A549 (cell line): ENCODE measurements at regions not wholly inside any gene's neighbourhood (a gene's known extent, or its start where the extent isn't known, plus 50 kb on each side); places are given as distances from the start of the nearest gene placed in this dataset.

ENCODE experiments used
- ATAC-seq, 2 experiments: fragments of 200-7000 bp in 1 of 2; fragments of >200 bp in 1 of 2; cut with Nextera tagmentation in 1 of 2; cut with Tn5 transposase in 1 of 2; 3 replicates each; pipeline versions ENCODE4 v1.8.0 to v1.9.1; 2018 to 2020; ENCODE audit warnings: mild to moderate bottlenecking in 1 of 2, moderate library complexity in 1 of 2
- CTCF ChIA-PET: fragments of 300-600 bp; sonication (Branson Sonifier 250); formaldehyde crosslinking; extraction: SDS; loops from one replicate; lab custom pipeline; 2021; ENCODE audit warnings: antibody characterized with exemption, inconsistent platforms; lab: Yijun Ruan, JAX
- POLR2A ChIA-PET: fragments of 350-600 bp; formaldehyde crosslinking; extraction: SDS; loops from one replicate; lab custom pipeline; 2021; ENCODE audit warnings: antibody characterized with exemption, inconsistent platforms; lab: Yijun Ruan, JAX
- DNase-seq, 2 experiments: peaks; one replicate each; pipeline versions ENCODE4 v3.0.0 to v3.0.0-alpha.2; 2011 to 2016; ENCODE audit warnings: low read depth in 1 of 2, low spot score in 1 of 2
- FAIRE-seq: peaks from 2 replicates; lab custom pipeline; 2011; peaks lifted over from hg19 to GRCh38; lab: Jason Lieb, UNC
- H3K27ac ChIP-seq, 2 experiments: fragments of >200 bp; sonication (Bioruptor Twin); formaldehyde crosslinking; 3 replicates each; pipeline ENCODE4 v1.5.1; 2016 to 2017
- H3K4me1 ChIP-seq: fragments of >200 bp; sonication (Bioruptor Twin); formaldehyde crosslinking; 3 replicates; pipeline ENCODE4 v1.6.1; 2016
- H3K4me2 ChIP-seq: fragments of >200 bp; sonication (Bioruptor Twin); formaldehyde crosslinking; 3 replicates; pipeline ENCODE4 v1.6.1; 2016
- H3K4me3 ChIP-seq: fragments of >200 bp; sonication (Bioruptor Twin); formaldehyde crosslinking; 3 replicates; pipeline ENCODE4 v1.5.1; 2016
- H3K9me3 ChIP-seq: fragments of >200 bp; sonication (Bioruptor Twin); formaldehyde crosslinking; 3 replicates; pipeline ENCODE4 v1.6.1; 2016
- BCL3 ChIP-seq: fragments of >200 bp; sonication (Bioruptor Twin); formaldehyde crosslinking; IDR thresholded peaks from 3 replicates; pipeline ENCODE4 v1.6.1; 2016
- BHLHE40 ChIP-seq: IDR thresholded peaks from 2 replicates; pipeline ENCODE4 v1.6.1; 2012; ENCODE audit warnings: low read depth, low read length, inconsistent platforms
- CBX8 ChIP-seq: fragments of 200-600 bp; sonication (generic); IDR thresholded peaks from 2 replicates; pipeline ENCODE4 v1.6.1; 2016
- CEBPB ChIP-seq, 2 experiments: fragments of >200 bp in 1 of 2; sonication (Bioruptor Twin) in 1 of 2; formaldehyde crosslinking in 1 of 2; IDR thresholded peaks; 2 replicates each; pipeline ENCODE4 v1.6.1; 2012 to 2016
- EHMT2 ChIP-seq: fragments of 200-600 bp; sonication (generic); IDR thresholded peaks from 2 replicates; pipeline ENCODE4 v1.6.1; 2016; ENCODE audit warnings: antibody characterized with exemption, low read depth, mild to moderate bottlenecking, moderate library complexity
- EP300 ChIP-seq, 2 experiments: fragments of >200 bp; sonication (Bioruptor Twin); formaldehyde crosslinking; IDR thresholded peaks; 2 replicates in 1 of 2; 3 replicates in 1 of 2; pipeline ENCODE4 v1.6.1; 2016 to 2017
- ESRRA ChIP-seq: fragments of 150-350 bp; IDR thresholded peaks from 2 replicates; pipeline ENCODE4 v1.6.1; 2014; ENCODE audit warnings: mild to moderate bottlenecking, low read length, borderline replicate concordance
- FOSB ChIP-seq: fragments of 250-450 bp; sonication (Bioruptor Pico); IDR thresholded peaks from 2 replicates; pipeline ENCODE4 v1.5.0; 2020; ENCODE audit warnings: mild to moderate bottlenecking, moderate library complexity
- FOSL2 ChIP-seq, 2 experiments: fragments of 450-650 bp in 1 of 2; fragments of >200 bp in 1 of 2; sonication (Bioruptor Twin) in 1 of 2; formaldehyde crosslinking; IDR thresholded peaks; 2 replicates each; pipeline versions ENCODE4 v1.5.0 to v1.6.1; 2016 to 2020; ENCODE audit warnings: mild to moderate bottlenecking in 1 of 2, moderate library complexity in 1 of 2
- GATA3 ChIP-seq: IDR thresholded peaks from 2 replicates; pipeline ENCODE4 v1.6.1; 2012; ENCODE audit warnings: borderline replicate concordance
- HEYL ChIP-seq: fragments of 250-450 bp; sonication (Bioruptor Pico); IDR thresholded peaks from 2 replicates; pipeline ENCODE4 v1.8.0; 2021; ENCODE audit warnings: mild to moderate bottlenecking, moderate library complexity
- HOXA7 ChIP-seq: fragments of 250-450 bp; sonication (Bioruptor Pico); IDR thresholded peaks from 2 replicates; pipeline ENCODE4 v1.5.0; 2020; ENCODE audit warnings: mild to moderate bottlenecking, moderate library complexity
- JUN ChIP-seq, 2 experiments: fragments of >200 bp; sonication (Bioruptor Twin); formaldehyde crosslinking; IDR thresholded peaks; 2 replicates in 1 of 2; 3 replicates in 1 of 2; pipeline ENCODE4 v1.6.1; 2016 to 2017
- MAX ChIP-seq: IDR thresholded peaks from 2 replicates; pipeline ENCODE4 v1.6.1; 2012
- MAZ ChIP-seq: fragments of 150-350 bp; IDR thresholded peaks from 2 replicates; pipeline ENCODE4 v1.6.1; 2014; ENCODE audit warnings: antibody characterized with exemption, low read depth, low read length, borderline replicate concordance
- NFE2L2 ChIP-seq: fragments of 150-350 bp; conservative IDR thresholded peaks from 2 replicates; pipeline ENCODE4 v1.6.1; 2014; ENCODE audit warnings: low read length
- NPAS2 ChIP-seq: fragments of 250-450 bp; sonication (Bioruptor Pico); IDR thresholded peaks from 2 replicates; pipeline ENCODE4 v1.8.0; 2022; ENCODE audit warnings: mild to moderate bottlenecking, moderate library complexity, borderline replicate concordance
- NR3C1 ChIP-seq: fragments of >200 bp; sonication (Bioruptor Twin); formaldehyde crosslinking; IDR thresholded peaks from 3 replicates; pipeline ENCODE4 v1.6.1; 2017
- PHF8 ChIP-seq: fragments of 200-600 bp; sonication (generic); IDR thresholded peaks from 2 replicates; pipeline ENCODE4 v1.6.1; 2016; ENCODE audit warnings: low read depth, mild to moderate bottlenecking, antibody characterized with exemption, moderate library complexity, borderline replicate concordance
- RCOR1 ChIP-seq: fragments of 150-350 bp; IDR thresholded peaks from 2 replicates; pipeline ENCODE4 v1.6.1; 2014; ENCODE audit warnings: antibody characterized with exemption, low read length, low read depth
- RFX5 ChIP-seq: fragments of 450-650 bp; IDR thresholded peaks from 2 replicates; pipeline ENCODE4 v1.7.1; 2014; ENCODE audit warnings: antibody characterized with exemption, mild to moderate bottlenecking, moderate library complexity
- RNF2 ChIP-seq: fragments of 200-600 bp; sonication (generic); IDR thresholded peaks from 2 replicates; pipeline ENCODE4 v1.6.1; 2016; ENCODE audit warnings: low read depth, mild to moderate bottlenecking, antibody characterized with exemption, moderate library complexity, borderline replicate concordance
- TP53 ChIP-seq: fragments of 250-450 bp; sonication (Bioruptor Pico); IDR thresholded peaks from 2 replicates; pipeline ENCODE4 v1.5.0; 2021; ENCODE audit warnings: mild to moderate bottlenecking, moderate library complexity
- ZFP36 ChIP-seq: fragments of 450-650 bp; IDR thresholded peaks from 2 replicates; pipeline ENCODE4 v1.6.1; 2014; ENCODE audit warnings: borderline replicate concordance; ENCODE audit not compliant: partially characterized antibody
- ZNF302 ChIP-seq: fragments of 250-450 bp; sonication (Bioruptor Pico); IDR thresholded peaks from 2 replicates; pipeline ENCODE4 v1.9.0; 2021; ENCODE audit warnings: inconsistent platforms, mild to moderate bottlenecking, moderate library complexity
- WGBS: methylation state at CpG from one replicate; pipeline ENCODE4 v1.1.6; 2017; ENCODE audit errors: missing lambda C conversion rate; 5-methylcytosine and 5-hydroxymethylcytosine counted together
- TF ChIP-seq, protein P1 (sequence below): fragments of 150-350 bp; IDR thresholded peaks from 2 replicates; pipeline ENCODE4 v1.6.1; 2014; ENCODE audit warnings: low read depth, mild to moderate bottlenecking, low read length

GRCh38 chr2:526918-527317, 150.3 kb downstream of the TMEM18 start:
- DNase-seq (no peak), FAIRE-seq (no peak), ATAC-seq (no peak)
- no peaks in the 10 kb centered on the region for H3K4me1 ChIP-seq
- ChIA-PET CTCF (no interaction called here), POLR2A (no interaction called here)
- TF ChIP-seq ESRRA = no peak
- TF ChIP-seq PHF8 = no peak
- TF ChIP-seq BCL3 = no peak
- no peak for TF ChIP-seq EP300 (IDR thresholded peaks at IDR 0.05)
- no peak for TF ChIP-seq ZFP36
- no peak for TF ChIP-seq CBX8
- no peak for TF ChIP-seq FOSB (CRISPR knock-in tag)
- TF ChIP-seq JUN (IDR thresholded peaks at IDR 0.05) = no peak
- no peak for TF ChIP-seq RCOR1
- TF ChIP-seq HOXA7 = no peak
- no peak for TF ChIP-seq CEBPB (IDR thresholded peaks at IDR 0.05)
- no peak for TF ChIP-seq RNF2
- no peak for TF ChIP-seq MAZ
- TF ChIP-seq MAX = no peak
- no peak for TF ChIP-seq NFE2L2
- TF ChIP-seq HEYL (CRISPR knock-in tag) = no peak
- TF ChIP-seq GATA3 = no peak
- TF ChIP-seq NR3C1 = no peak
- H3K27ac ChIP-seq = no peak overlapping the region
- H3K4me2 ChIP-seq = no peak overlapping the region
- 25% methylated on average over 5 of the region's 5 CpGs for WGBS
- no peak overlapping the region for H3K4me3 ChIP-seq
- H3K9me3 ChIP-seq = peaks cover 12% of the 10 kb centered on the region; the same call in 2 of the 3 replicates

DNA sequence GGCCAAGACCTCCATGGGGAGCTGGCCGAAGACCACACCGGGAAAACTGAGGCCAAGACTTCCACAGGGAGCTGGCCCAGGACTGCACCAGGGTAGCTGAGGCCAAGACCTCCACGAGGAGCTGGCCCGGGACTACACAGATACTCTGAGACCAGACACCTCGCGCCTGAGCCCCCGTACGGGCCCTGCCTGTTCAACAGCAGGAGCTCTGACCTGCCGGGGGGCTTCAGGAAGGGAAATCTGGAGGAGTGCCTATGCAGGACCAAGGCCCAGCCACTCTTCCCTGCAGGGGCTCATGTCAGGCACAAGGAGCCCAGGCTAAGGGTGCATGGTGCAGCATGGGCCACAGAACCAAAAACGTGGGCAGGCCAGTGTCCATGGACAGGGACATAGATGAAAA, 151.6 kb downstream of the TMEM18 start:
- Histone ChIP-seq H3K9me3 (peaks cover 12% of the 10 kb centered on the region; the same call in 2 of the 3 replicates), H3K4me1 (no peaks in the 10 kb centered on the region), H3K4me2 (no peak overlapping the region), H3K27ac (no peak overlapping the region), H3K4me3 (no peak overlapping the region)
- ChIA-PET POLR2A (no interaction called here), CTCF (no interaction called here)
- FAIRE-seq = no peak
- ATAC-seq = no peak
- DNase-seq = no peak
- TF ChIP-seq TP53 (CRISPR knock-in tag) = no peak
- WGBS = 15% methylated on average over 7 of the region's 10 CpGs

GRCh38 chr2:525021-525420, 152.2 kb downstream of the TMEM18 start:
- no peak for ATAC-seq

More at GRCh38 chr2:525021-525420, 152.2 kb downstream of the TMEM18 start:
- FAIRE-seq = no peak
- peaks cover 12% of the 10 kb centered on the region; the same call in 2 of the 3 replicates for H3K9me3 ChIP-seq
- WGBS = 26% methylated on average over 7 of the region's 7 CpGs
- ChIA-PET POLR2A (no interaction called here), CTCF (no interaction called here)
- no peak overlapping the region for H3K4me3 ChIP-seq
- no peak overlapping the region for H3K27ac ChIP-seq
- TF ChIP-seq, protein P1, sequence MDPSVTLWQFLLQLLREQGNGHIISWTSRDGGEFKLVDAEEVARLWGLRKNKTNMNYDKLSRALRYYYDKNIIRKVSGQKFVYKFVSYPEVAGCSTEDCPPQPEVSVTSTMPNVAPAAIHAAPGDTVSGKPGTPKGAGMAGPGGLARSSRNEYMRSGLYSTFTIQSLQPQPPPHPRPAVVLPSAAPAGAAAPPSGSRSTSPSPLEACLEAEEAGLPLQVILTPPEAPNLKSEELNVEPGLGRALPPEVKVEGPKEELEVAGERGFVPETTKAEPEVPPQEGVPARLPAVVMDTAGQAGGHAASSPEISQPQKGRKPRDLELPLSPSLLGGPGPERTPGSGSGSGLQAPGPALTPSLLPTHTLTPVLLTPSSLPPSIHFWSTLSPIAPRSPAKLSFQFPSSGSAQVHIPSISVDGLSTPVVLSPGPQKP = no peak
- TF ChIP-seq JUN (IDR thresholded peaks at IDR 0.05) = no peak
- TF ChIP-seq NPAS2 (CRISPR knock-in tag) = no peak
- no peak for TF ChIP-seq FOSL2 (IDR thresholded peaks at IDR 0.05)
- TF ChIP-seq FOSL2 (CRISPR knock-in tag; IDR thresholded peaks at IDR 0.05) = no peak
- no peak for TF ChIP-seq BHLHE40
- no peak for TF ChIP-seq RFX5
- TF ChIP-seq RCOR1 = no peak
- TF ChIP-seq ZNF302 (CRISPR knock-in tag) = no peak
- TF ChIP-seq EHMT2 = no peak
- TF ChIP-seq NFE2L2 = no peak
- H3K4me1 ChIP-seq = no peaks in the 10 kb centered on the region
- DNase-seq = no peak
- H3K4me2 ChIP-seq = no peak overlapping the region
